HG03575 (cell line): ENCODE measurements at regions not wholly inside any gene's neighbourhood (a gene's known extent, or its start where the extent isn't known, plus 50 kb on each side); places are given as distances from the start of the nearest gene placed in this dataset.
"Not testable (repeated sequence)": the region's sequence is repeated elsewhere in the genome, so short reads cannot be mapped to it uniquely, and the experiment has no call there.

ENCODE experiments used
- ATAC-seq: cut with Tn5 transposase; IDR thresholded peaks from one replicate; pipeline ENCODE4 v1.9.1; 2021; ENCODE audit not compliant: unreplicated experiment, insufficient number of reproducible peaks, low FRiP score; ENCODE audit errors: extremely low read depth

DNA sequence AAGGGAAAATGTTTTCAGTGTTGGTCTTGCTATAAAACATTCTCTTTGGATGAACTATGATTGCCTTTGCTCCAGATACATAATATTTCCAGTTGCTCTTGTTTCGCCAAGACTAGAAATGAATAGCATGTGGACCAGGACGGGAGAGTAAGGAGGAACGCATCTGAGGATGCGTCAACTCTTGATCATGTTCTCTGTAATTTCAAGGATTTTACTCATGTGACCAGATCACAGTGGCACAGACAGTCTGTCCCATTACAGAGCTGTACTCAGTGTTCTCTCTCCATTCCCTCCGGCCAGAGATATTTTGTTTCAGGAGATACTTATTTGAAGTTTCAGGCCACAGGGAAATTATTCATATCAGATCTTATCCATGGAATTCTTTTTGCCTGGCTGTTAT is 266.6 kb downstream of the MID1IP1 start:
- no peak for ATAC-seq

DNA sequence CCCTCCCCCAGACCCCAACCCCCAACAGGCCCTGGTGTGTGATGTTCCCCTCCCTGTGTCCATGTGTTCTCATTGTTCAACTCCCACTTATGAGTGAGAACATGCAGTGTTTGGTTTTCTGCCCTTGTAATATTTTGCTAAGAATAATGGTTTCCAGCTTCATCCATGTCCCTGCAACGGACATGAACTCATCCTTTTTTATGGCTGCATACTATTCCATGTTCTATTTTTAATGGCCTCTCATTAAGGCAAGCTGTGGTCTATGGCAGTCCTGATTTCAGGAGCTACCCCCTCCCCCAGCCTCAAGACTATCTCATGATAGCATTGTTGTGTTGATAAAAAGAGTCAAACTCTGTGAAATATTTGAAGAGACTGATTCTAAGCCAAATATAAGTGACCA is 267.4 kb downstream of the MID1IP1 start:
- not testable (repeated sequence) for ATAC-seq

DNA sequence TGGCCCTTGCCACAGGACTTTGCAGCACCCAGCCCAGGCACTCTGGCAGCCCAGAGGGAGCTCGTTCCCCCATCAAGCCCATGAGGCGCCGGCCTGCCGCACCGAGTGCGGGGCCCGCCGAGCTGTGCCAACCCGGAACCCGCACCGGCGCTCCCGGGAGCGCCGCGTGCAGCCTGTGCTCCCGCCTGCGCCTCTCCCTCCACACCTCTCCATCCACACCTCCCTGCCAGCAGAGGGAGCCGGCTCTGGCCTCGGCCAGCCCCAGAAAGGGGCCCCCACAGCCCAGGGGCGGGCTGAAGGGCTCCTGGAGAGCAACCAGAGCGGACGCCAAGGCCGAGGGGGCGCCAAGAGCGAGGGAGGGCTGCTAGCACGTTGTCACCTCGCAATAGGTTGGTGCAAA is 268.8 kb downstream of the MID1IP1 start:
- no peak for ATAC-seq

DNA sequence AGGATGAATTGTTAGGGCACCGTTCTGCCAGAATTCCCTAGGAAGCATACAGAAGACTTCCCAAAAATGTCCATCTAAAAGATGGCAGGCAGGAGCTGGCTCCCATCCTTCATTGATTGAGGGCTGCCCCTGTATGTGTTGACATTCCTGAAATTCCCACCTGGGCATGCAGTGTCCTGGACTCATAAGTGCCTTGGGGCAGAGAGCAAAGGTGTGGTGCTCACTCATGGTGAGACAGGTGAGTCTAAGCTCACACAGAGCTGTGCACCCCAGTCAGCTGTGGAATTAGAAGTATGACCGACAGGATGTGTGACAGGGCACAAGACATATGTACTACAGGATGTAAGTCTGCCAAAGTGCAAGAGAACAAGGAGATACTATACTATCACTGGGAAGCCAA is 271.9 kb downstream of the MID1IP1 start:
- no peak for ATAC-seq

DNA sequence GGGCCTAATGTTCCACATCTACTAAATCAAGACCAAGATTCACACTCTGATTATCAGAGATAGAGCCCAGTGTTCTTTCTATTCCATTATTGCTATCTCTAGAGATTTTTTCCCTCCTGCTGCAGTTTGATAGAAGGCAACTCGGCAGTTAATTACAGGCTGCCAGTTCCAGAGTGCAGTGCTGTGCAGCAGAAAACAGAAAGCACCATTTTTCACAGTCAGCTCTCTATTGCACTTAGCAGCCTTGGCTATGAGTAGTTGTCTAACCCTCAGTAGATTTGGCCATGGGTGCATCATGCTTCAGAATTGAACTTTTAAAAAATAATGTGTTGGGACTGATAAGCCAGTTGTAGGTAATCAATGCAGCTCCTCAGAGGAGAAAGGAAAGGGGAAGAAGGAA is 295.3 kb downstream of the MID1IP1 start:
- ATAC-seq: no peak

DNA sequence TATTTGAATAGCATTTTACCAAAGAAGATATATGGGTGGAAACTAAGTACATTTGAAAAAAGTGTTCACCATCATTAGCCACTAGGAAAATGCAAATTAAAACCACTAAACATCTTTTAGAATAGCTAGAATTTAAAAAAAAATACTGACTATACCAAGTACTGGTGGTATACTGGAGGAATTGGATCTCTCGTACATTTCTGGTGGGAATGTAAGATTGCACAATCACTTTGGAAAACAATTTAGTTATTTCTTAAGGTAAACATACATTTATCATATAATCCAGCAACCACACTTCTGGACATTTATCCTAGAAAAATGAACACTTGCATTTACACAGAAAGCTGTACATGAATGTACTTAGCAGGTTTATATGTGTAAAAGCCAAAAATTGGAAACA is 303.5 kb downstream of the MID1IP1 start:
- no peak for ATAC-seq

DNA sequence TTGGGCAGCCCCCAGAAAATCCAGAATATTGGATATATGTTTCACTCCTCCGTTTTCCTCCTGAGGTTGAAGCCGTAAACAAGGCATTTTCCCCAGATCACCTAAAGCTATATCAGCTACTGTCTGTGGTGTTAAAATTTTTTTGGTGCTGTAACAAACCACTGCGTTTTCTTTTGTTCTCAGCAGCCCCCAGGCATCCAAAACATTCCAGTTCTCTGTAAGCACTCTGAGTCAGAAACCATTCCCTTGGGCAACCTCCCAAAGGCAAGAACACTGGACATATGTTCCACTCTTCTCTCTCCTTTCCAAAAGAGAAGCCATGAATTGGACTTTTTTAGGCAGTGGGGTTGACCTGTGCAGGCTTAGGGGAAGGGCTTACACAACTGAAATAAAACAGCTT is 310.9 kb downstream of the MID1IP1 start:
- ATAC-seq: no peak

DNA sequence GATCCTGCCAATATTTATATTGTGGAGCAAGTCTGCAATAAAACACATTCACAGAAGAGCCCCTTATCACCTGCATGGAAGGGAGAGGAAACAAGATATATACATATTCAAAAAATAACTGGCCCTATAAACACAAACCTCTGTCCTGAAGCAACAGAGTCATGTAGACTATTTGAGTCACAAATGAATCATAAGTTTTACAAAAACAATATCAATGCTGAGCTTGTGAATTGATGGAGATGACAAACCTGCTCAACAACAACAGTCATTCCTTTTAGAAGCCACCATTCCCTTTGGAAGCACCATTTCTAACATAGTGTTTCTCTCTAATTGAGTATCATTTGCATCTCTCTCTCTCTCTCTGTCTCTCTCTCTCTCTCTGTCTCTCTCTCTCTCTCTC is 313.9 kb downstream of the MID1IP1 start:
- no peak for ATAC-seq

DNA sequence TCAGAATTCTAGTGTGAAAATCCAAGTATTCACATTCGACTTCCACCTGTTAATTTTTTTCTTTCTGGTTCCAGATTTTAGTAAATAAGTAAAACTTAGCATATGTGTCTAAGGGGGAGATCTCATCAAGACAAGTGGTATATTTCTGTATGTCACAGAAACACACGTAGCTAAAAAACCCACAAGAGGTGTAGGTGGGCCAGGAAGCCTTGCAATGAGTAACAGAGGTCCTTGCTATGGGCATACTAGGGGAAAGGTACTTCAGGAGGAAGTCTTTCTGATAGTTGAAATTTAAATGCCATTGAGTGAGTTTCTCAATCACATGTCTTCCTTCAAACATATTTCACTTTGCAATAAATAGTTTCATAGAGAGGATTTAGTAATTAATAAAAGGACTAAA is 315.8 kb downstream of the MID1IP1 start:
- ATAC-seq: no peak

DNA sequence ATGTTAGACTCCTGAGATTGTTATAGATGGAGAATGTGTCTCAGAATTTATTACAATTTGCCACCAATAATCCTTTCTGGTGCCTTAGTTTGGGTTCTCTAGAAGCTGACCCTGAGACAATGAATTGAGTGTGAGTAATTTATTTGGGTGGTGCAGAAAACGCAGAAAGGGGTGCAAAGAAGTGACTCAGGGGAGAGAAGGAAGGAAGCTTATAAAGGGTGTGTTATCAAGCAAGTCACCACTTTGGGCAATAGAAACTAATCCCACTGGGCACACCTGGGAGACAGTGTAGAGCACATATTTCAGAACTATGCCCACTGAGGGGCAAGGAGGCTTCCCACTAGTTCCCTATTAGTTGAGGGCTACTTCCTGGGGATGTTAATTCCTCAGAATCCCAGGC is 320.6 kb downstream of the MID1IP1 start:
- ATAC-seq: no peak

DNA sequence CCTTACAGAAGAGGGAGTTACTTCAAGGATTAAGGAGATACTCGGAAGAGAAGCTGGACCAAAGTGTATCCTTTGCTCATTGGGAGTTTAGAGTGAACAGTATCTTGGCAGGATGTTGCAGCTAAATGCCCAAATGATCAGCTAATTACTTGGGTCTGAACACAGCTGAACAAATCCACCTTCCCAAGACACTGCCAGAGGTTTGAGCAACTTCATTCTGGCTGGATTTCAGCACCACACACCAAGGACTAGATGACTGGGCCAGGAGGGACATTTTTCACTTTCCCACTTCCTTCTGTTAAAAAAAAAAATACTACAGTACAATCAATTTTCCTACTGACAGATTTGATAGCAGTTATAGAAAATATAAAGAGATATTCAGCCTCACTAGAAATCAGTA is 324.6 kb downstream of the MID1IP1 start:
- no peak for ATAC-seq

DNA sequence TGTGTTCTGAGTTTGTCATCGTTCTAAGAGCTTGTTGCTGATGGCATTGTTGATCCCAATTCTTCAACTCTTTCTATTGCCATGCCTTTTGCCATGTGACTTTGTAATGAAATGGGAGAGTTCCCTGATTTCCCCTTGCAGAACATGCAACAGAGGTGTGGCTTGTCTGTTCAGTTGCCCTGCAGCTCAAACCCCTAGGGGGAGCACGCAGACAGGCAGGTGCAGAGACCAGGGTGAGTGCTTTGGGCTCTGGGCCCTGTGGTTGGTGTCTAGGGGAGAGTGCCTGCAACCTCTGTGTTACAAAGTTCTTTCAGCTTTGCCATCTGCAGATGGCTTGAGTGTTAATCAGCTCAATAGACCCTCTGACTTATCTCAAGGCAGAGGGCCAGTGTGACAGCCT is 332.7 kb downstream of the MID1IP1 start:
- ATAC-seq: no peak

DNA sequence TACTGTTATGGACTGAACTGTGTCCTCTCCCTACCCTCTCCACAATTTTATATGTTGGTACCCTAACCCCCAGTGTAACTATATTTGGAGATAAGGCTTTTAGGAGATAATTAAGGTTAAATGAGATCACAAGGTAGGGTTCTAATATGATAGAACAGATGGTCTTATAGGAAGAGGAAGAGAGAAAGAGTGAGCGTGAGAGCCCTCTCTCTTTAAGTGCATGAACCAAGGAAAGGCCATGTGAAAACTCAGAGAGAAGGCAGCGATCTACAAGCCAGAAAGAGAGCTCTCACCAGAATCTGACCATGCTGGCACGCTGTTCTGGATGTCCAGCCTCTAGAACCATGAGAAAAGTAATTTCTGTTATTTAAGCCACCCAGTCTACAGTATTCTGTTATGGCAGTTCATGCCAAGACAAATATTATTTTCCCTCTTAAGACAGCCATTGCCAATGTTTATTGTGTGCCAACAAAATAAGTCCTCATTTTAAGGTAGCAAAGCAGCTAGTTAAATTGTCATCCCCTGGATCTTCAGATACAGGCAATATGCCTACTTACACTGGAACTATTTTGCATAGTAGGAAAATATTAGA is 336.2 kb downstream of the MID1IP1 start:
- ATAC-seq: no peak

DNA sequence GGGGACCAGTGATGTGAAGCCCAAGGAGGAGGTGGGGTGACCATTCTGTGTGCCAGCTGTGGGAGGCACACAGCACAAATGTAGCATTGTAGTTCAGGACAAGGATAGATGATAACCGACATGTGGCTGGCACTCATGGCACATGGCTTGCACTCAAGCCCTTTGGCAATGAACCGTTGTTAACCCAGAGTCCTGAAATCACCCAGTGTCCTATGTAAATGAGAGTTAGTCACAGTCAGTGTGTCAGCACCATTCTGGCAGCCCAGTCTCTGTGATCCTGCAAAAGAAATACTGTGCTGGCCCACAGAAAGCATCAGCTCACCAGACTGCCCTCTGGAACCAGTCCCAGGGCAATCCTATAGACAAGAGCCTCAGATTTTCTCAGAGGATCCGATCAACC is 339.3 kb downstream of the MID1IP1 start:
- no peak for ATAC-seq

DNA sequence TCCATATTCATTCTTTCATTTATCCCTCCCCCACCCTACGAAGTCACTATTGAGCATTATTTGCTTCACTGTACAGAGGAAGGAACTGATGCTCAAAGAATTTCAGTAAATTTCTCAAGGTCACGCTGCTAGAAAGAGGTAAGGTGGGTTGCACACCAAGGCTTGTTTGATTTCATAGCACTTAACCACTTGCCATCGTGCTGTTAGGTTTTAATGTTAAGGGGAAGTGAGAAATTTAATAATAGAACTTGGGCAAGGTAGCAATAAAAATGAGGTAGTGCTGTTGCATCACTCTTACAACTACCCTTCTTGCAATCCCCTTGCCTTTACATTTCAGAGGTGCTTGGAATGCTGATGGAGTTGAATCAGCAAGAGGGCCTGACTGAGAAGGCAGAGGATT is 343.1 kb downstream of the MID1IP1 start:
- ATAC-seq: peak; percentile 58

DNA sequence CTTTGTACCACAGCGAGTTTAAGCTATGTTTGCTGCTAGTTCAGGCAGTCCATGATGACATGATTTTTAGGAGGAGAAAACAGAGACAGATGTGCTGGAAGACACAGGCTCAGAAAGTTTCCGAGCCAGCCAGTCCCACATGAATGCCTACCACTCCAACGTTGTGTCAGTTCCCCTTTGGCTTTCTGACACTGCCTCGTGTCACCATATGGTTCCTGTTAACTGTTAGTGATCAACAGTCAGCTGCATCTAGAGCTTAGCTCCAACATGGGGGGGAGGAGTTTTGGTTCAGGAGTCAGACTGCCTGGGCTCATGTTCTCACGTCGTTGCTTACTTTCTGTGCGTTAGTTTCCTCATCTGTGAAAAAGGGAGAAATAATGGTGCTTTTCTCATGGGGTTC is 343.7 kb downstream of the MID1IP1 start:
- ATAC-seq: no peak

DNA sequence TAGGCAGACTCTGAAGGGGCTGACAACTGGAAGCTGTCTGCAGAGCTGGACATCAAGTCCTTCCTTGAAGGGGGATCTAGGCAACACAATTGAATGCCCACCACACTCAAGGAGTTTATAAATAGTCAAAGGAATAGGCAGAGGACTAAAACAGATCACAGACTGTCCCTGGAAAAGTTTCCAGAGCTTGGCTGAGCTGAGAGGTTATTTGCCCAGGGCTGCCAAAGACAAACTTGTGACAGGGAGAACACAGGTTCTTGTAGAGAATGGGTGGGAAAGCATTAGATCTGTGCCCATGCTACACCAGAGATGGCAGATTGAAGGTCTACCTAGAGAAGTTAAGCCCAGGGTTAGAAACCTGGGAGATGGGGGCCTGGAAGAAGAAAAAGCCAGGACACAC is 344.6 kb downstream of the MID1IP1 start:
- ATAC-seq: no peak

DNA sequence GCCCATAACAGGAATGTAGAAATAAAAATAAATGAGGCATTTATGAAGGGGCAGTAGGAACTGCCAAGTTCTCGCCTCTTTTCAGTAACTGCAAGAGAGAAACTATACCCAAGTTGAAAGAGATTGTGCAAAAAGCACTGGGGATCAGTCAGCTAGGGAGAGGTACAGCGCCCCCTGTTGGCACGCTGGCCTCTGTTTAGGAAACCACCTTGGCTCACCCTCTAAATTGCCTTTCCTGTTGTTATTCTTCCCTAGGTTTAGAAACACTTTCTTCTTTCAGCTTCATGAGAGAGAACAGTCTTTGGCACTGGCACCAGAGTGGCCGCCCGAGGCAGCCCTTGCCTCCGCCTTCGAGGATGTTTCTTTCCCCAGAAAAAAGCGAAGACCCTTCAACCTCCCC is 348.5 kb downstream of the MID1IP1 start:
- ATAC-seq: no peak

DNA sequence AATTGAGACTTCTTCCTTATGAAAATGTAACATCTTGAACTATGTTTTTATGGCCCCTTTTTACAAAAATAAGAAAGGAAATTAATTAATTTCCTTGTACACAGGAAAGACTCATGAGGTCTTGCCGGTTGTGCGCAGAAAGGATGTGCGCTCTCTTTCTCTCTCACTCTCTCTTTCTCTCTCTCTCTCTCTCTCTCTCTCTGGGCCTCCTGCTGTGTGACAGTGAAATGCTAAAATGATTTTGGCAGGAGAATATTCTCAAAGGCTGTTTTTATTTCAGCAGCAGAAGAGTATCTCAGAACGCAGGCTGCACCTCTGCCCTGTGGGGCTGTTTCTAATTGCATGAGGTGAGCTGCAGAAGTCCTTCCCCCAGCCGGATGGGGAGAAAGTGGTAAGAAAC is 349.0 kb downstream of the MID1IP1 start:
- ATAC-seq: no peak

DNA sequence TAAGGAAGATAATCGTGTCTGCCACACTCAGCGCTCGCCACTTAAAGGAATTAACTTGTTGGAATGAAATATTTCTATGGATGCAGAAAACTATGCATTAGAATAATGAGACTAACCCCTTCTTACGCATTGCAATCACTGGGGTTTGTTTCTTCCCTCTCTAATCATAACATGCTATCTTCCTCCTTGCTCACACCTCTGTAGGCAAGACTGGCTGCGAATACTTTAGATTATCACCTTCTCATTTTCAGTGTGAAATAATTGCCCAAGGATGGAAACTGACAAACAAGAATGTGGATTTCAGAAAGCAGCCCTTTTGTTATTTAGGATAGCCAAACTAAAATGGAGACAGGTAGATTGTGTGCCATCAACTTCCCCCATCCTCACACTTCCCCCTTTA is 349.4 kb downstream of the MID1IP1 start:
- ATAC-seq: no peak

DNA sequence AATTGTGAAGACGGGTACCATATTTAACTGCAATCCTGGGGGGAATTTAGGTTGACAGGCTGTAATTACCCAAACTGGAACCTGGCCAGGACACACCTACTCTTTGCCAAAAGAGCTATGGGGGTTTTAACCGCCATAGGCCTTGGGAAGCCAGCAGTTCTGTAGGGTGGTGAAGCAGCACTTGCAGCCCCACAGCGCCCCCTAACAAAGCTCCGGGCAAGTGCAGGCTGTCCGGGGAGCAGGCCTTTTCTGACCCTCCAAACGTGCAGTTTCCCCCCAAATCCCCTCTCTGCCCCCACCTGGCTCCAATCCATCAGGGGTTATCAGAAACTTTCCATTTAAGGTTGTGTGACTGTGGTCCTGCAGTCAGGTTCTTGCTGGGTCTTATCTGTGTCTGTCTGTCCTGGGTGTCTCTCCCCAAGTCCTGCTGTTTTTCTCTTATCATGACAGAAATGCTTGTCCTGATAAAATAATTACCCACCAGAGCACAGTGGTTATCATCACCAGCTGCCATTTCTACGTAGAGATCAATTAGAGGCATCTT is 350.9 kb downstream of the MID1IP1 start:
- ATAC-seq: no peak
